IMR-90 (cell line): ENCODE measurements at regions not wholly inside any gene's neighbourhood (a gene's known extent, or its start where the extent isn't known, plus 50 kb on each side); places are given as distances from the start of the nearest gene placed in this dataset.

Source experiments
- ATAC-seq: fragments of 200-7000 bp; cut with Tn5 transposase; 2 replicates; pipeline ENCODE4 v1.9.1; 2020; ENCODE audit warnings: low read depth, mild to moderate bottlenecking, moderate library complexity
- BruUV-seq: library from RNA; stranded (reverse); fragments of 400-500 nt; replicated peaks from 2 replicates; lab custom pipeline; 2021; lab: Mats Ljungman, UMichigan
- CTCF ChIA-PET: fragments of 300-600 bp; formaldehyde crosslinking; extraction: SDS; loops from one replicate; lab custom pipeline; 2021; ENCODE audit warnings: antibody characterized with exemption; lab: Yijun Ruan, JAX
- POLR2A ChIA-PET: fragments of 300-600 bp; sonication (Branson Sonifier 250); formaldehyde crosslinking; loops from one replicate; lab custom pipeline; 2022; ENCODE audit warnings: antibody characterized with exemption; ENCODE audit not compliant: unreplicated experiment; lab: Charles Lee
- DNase-seq: peaks from one replicate; pipeline ENCODE4 v3.0.0; 2013
- H2AFZ ChIP-seq: replicated peaks from 2 replicates; pipeline ENCODE3; 2013; ENCODE audit warnings: low read length, mild to moderate bottlenecking; ENCODE audit not compliant: poor library complexity
- H2AK5ac ChIP-seq: 2 replicates; pipeline ENCODE4 v1.6.1; 2013; ENCODE audit warnings: low read depth, low read length, inconsistent platforms
- H2AK9ac ChIP-seq: replicated peaks from 2 replicates; pipeline ENCODE3; 2013; ENCODE audit warnings: mild to moderate bottlenecking, low read depth, low read length, moderate library complexity; ENCODE audit not compliant: poor library complexity
- H2BK120ac ChIP-seq: 2 replicates; pipeline ENCODE4 v1.6.1; 2013; ENCODE audit warnings: low read depth, low read length, inconsistent platforms
- H2BK15ac ChIP-seq: 3 replicates; pipeline ENCODE4 v1.6.1; 2013; ENCODE audit warnings: low read depth, low read length, inconsistent platforms
- H2BK20ac ChIP-seq: 2 replicates; pipeline ENCODE4 v1.6.1; 2013; ENCODE audit warnings: low read depth, mild to moderate bottlenecking, inconsistent platforms, low read length, moderate library complexity
- H2BK5ac ChIP-seq: 2 replicates; pipeline ENCODE4 v1.6.1; 2013; ENCODE audit warnings: mild to moderate bottlenecking, low read depth, low read length, inconsistent platforms; ENCODE audit not compliant: poor library complexity, severe bottlenecking
- H3K14ac ChIP-seq: replicated peaks from 2 replicates; pipeline ENCODE4 v1.6.1; 2013; ENCODE audit warnings: low read depth, low read length, inconsistent platforms
- H3K18ac ChIP-seq: 2 replicates; pipeline ENCODE4 v1.6.1; 2013; ENCODE audit warnings: low read depth, low read length, control low read depth
- H3K23ac ChIP-seq: 2 replicates; pipeline ENCODE4 v1.6.1; 2013; ENCODE audit warnings: low read depth, low read length, inconsistent platforms
- H3K27ac ChIP-seq: 2 replicates; pipeline ENCODE4 v1.5.1; 2013; ENCODE audit warnings: mild to moderate bottlenecking, control low read depth, low read length; ENCODE audit not compliant: insufficient read depth
- H3K27me3 ChIP-seq: 2 replicates; pipeline ENCODE4 v1.6.1; 2013; ENCODE audit warnings: low read length; ENCODE audit not compliant: control insufficient read depth, insufficient read depth
- H3K36me3 ChIP-seq: 2 replicates; pipeline ENCODE4 v1.6.1; 2013; ENCODE audit warnings: low read length, mixed read lengths; ENCODE audit not compliant: control insufficient read depth, insufficient read depth
- H3K4ac ChIP-seq: 2 replicates; pipeline ENCODE4 v1.6.1; 2013; ENCODE audit warnings: low read depth, low read length, inconsistent platforms
- H3K4me1 ChIP-seq: 2 replicates; pipeline ENCODE4 v1.6.1; 2013; ENCODE audit warnings: low read length, mixed read lengths; ENCODE audit not compliant: control insufficient read depth, insufficient read depth
- H3K4me2 ChIP-seq: 2 replicates; pipeline ENCODE4 v1.6.1; 2013; ENCODE audit warnings: low read depth, mild to moderate bottlenecking, control low read depth, low read length, moderate library complexity
- H3K4me3 ChIP-seq: 2 replicates; pipeline ENCODE4 v1.5.1; 2013; ENCODE audit warnings: low read depth, mild to moderate bottlenecking, control low read depth, low read length, moderate library complexity; ENCODE audit not compliant: insufficient read depth
- H3K56ac ChIP-seq: 2 replicates; pipeline ENCODE4 v1.6.1; 2013; ENCODE audit warnings: low read length, inconsistent platforms; ENCODE audit not compliant: insufficient read depth; ENCODE audit errors: extremely low read depth
- H3K79me1 ChIP-seq, 2 experiments: 2 replicates each; pipeline ENCODE4 v1.6.1; 2013; ENCODE audit warnings: low read length in 2 of 2, inconsistent platforms in 1 of 2, low read depth in 1 of 2
- H3K9ac ChIP-seq: 2 replicates; pipeline ENCODE4 v1.6.1; 2013; ENCODE audit warnings: low read depth, low read length, control low read depth
- H3K9me1 ChIP-seq: 2 replicates; pipeline ENCODE4 v1.6.1; 2013; ENCODE audit warnings: low read length, inconsistent platforms; ENCODE audit not compliant: insufficient read depth
- H3K9me3 ChIP-seq: 2 replicates; pipeline ENCODE4 v1.6.1; 2013; ENCODE audit warnings: low read length; ENCODE audit not compliant: control insufficient read depth, insufficient read depth
- H4K20me1 ChIP-seq: 2 replicates; pipeline ENCODE4 v1.6.1; 2013; ENCODE audit warnings: low read length, inconsistent platforms; ENCODE audit not compliant: insufficient read depth
- H4K5ac ChIP-seq: 2 replicates; pipeline ENCODE4 v1.6.1; 2013; ENCODE audit warnings: mild to moderate bottlenecking, low read depth, low read length, control low read depth
- H4K8ac ChIP-seq, 2 experiments: 2 replicates each; pipeline ENCODE4 v1.6.1; 2013; ENCODE audit warnings: low read depth in 2 of 2, low read length in 2 of 2, control low read depth in 1 of 2, inconsistent platforms in 1 of 2
- H4K91ac ChIP-seq: 2 replicates; pipeline ENCODE4 v1.6.1; 2013; ENCODE audit warnings: low read depth, low read length, inconsistent platforms; ENCODE audit not compliant: insufficient read depth
- CEBPB ChIP-seq: IDR thresholded peaks from 2 replicates; pipeline ENCODE4 v1.6.1; 2012; ENCODE audit warnings: low read depth, low read length, improper control_type of control experiment
- CHD1 ChIP-seq: IDR thresholded peaks from 2 replicates; pipeline ENCODE4 v1.6.1; 2012; ENCODE audit warnings: low read depth, low read length, improper control_type of control experiment
- CTCF ChIP-seq: conservative IDR thresholded peaks from 2 replicates; pipeline ENCODE4 v1.5.1; 2012; ENCODE audit warnings: mild to moderate bottlenecking, low read depth, low read length, improper control_type of control experiment
- MAFK ChIP-seq: IDR thresholded peaks from 2 replicates; pipeline ENCODE4 v1.6.1; 2012; ENCODE audit warnings: low read depth, low read length, improper control_type of control experiment
- NFE2L2 ChIP-seq: fragments of 150-350 bp; IDR thresholded peaks from 2 replicates; pipeline ENCODE4 v1.6.1; 2016; ENCODE audit warnings: low read depth, mild to moderate bottlenecking, low read length
- USF2 ChIP-seq: fragments of 150-350 bp; IDR thresholded peaks from 2 replicates; pipeline ENCODE4 v1.6.1; 2017; ENCODE audit warnings: mild to moderate bottlenecking, antibody characterized with exemption, low read length, low read depth
- WGBS, 2 experiments: methylation state at CpG; one replicate each; pipeline versions ENCODE4 v1.1.5 to v1.1.7; 2013; ENCODE audit warnings: missing lambda C conversion rate in 2 of 2; ENCODE audit not compliant: insufficient read length in 1 of 2; ENCODE audit errors: extremely low coverage in 2 of 2; 5-methylcytosine and 5-hydroxymethylcytosine counted together
- dilution Hi-C: fragments of 300-500 bp; cut with HindIII; formaldehyde crosslinking; loops from one replicate; pipeline ENCODE4 v1.14.3; 2018; ENCODE audit warnings: low sequenced_read_pairs; ENCODE audit not compliant: unreplicated experiment
- in situ Hi-C: fragments of 300-500 bp; cut with MboI; formaldehyde crosslinking; loops from 3 replicates; pipeline ENCODE4 v1.14.3; 2019; ENCODE audit warnings: low sequenced_read_pairs, inconsistent platforms, mixed read lengths
- intact Hi-C: fragments of 100-400 bp; cut with micrococcal nuclease; formaldehyde crosslinking; loops from 2 replicates; pipeline ENCODE4 v1.10.0; 2022

- no peak for ATAC-seq
- in situ Hi-C loops = no loop called here
Measured at GRCh38 chr6:71466362-71466761, 177.8 kb downstream of the OGFRL1 start.

More at GRCh38 chr6:71466362-71466761, 177.8 kb downstream of the OGFRL1 start:
- no TSS peak for BruUV-seq
- Histone ChIP-seq H3K27me3 (no peaks in the 10 kb centered on the region), H3K9me1 (peaks cover 3% of the 10 kb centered on the region; the same call in 1 of the 2 replicates), H4K20me1 (no peaks in the 10 kb centered on the region), H3K23ac (no peak overlapping the region; the same call in 1 of the 2 replicates), H2BK120ac (peak overlapping the region; percentile 16), H3K27ac (no peak overlapping the region), H2BK20ac (peak overlapping the region; percentile 13), H3K9me3 (peaks cover 3% of the 10 kb centered on the region; the same call in 1 of the 2 replicates), H3K14ac (no peak overlapping the region), H4K91ac (no peak overlapping the region), H3K56ac (no peak overlapping the region), H3K79me1 (no peaks in the 10 kb centered on the region), H3K4me1 (peaks cover 7% of the 10 kb centered on the region), H2AK5ac (peak overlapping the region; percentile 43; the same call in 1 of the 2 replicates), H4K8ac (no peak overlapping the region), H3K9ac (no peak overlapping the region), H3K4ac (no peak overlapping the region), H2BK15ac (no peak overlapping the region; the same call in 2 of the 3 replicates), H2BK5ac (no peak overlapping the region), H3K4me2 (no peak overlapping the region), H3K4me3 (no peak overlapping the region), H3K36me3 (no peaks in the 10 kb centered on the region), H2AFZ (peak overlapping the region; percentile 46), H2AK9ac (peak overlapping the region; percentile 26), H3K18ac (peak overlapping the region; percentile 53; the same call in 1 of the 2 replicates), H4K5ac (0 out of 2 replicates have a peak overlapping the region, but pooled peaks have one; percentile 24)
- dilution Hi-C loops = no loop called here
- no CpG with 5 or more reads among the region's 1 CpG for WGBS, 2 experiments
- TF ChIP-seq CHD1 (no peak), MAFK (no peak), NFE2L2 (no peak), CEBPB (peak; percentile 11; the same call in 1 of the 2 replicates), USF2 (no peak), CTCF (no peak)
- intact Hi-C loops = loop anchor here (5.0 kb wide), 2 partner anchors 41 to 44 kb away; no protein-coding TSS in a partner anchor
- ChIA-PET POLR2A (no interaction called here), CTCF (interaction anchor here (1.1 kb wide), 1 partner anchor 8 kb away, joined by 3 read pairs; no protein-coding TSS in a partner anchor)
- DNase-seq = no peak
